EH (cell line): ENCODE measurements at regions not wholly inside any gene's neighbourhood (a gene's known extent, or its start where the extent isn't known, plus 50 kb on each side); places are given as distances from the start of the nearest gene placed in this dataset.
"Not testable (repeated sequence)": the region's sequence is repeated elsewhere in the genome, so short reads cannot be mapped to it uniquely, and the experiment has no call there.

Experiments used
- DNase-seq: peaks from one replicate; pipeline ENCODE4 v3.0.0-alpha.2; 2015; ENCODE audit warnings: low read depth

GRCh38 chr4:57418133-57418532 lies 307.9 kb upstream of the IGFBP7 start:
- no peak for DNase-seq

- no peak for DNase-seq
Observed at GRCh38 chr4:57412259-57413054, 302.3 kb upstream of the IGFBP7 start.

- DNase-seq: peak; percentile 10
Observed at GRCh38 chr4:57410331-57411052, 300.3 kb upstream of the IGFBP7 start.

- DNase-seq: peak; percentile 93
Observed at GRCh38 chr4:57405359-57405758, 295.2 kb upstream of the IGFBP7 start.

GRCh38 chr4:57404483-57404882 lies 294.3 kb upstream of the IGFBP7 start:
- no peak for DNase-seq

- DNase-seq: no peak
Observed at GRCh38 chr4:57403591-57403990, 293.4 kb upstream of the IGFBP7 start.

- peak; percentile 14 for DNase-seq
Observed at GRCh38 chr4:57401586-57401985, 291.4 kb upstream of the IGFBP7 start.

- peak; percentile 85 for DNase-seq
Observed at GRCh38 chr4:57378766-57379165, 268.6 kb upstream of the IGFBP7 start.

- peak; percentile 79 for DNase-seq
Observed at GRCh38 chr4:57374866-57375595, 264.8 kb upstream of the IGFBP7 start.

- DNase-seq: peak; percentile 77
Observed at GRCh38 chr4:57373991-57374390, 263.8 kb upstream of the IGFBP7 start.

- DNase-seq: no peak
Observed at GRCh38 chr4:57371671-57372070, 261.5 kb upstream of the IGFBP7 start.

- DNase-seq: peak; percentile 49
Observed at GRCh38 chr4:57370691-57371090, 260.5 kb upstream of the IGFBP7 start.

- no peak for DNase-seq
Observed at GRCh38 chr4:57369446-57369845, 259.3 kb upstream of the IGFBP7 start.

- DNase-seq: no peak
Observed at GRCh38 chr4:57364255-57364654, 254.1 kb upstream of the IGFBP7 start.

- DNase-seq: peak; percentile 41
Observed at GRCh38 chr4:57363346-57363745, 253.2 kb upstream of the IGFBP7 start.

- DNase-seq: no peak
Observed at GRCh38 chr4:57360681-57361080, 250.5 kb upstream of the IGFBP7 start.

GRCh38 chr4:57355101-57355665 lies 245.0 kb upstream of the IGFBP7 start:
- DNase-seq: peak; percentile 74

GRCh38 chr4:57351731-57352130 lies 241.5 kb upstream of the IGFBP7 start:
- DNase-seq: peak; percentile 86

GRCh38 chr4:57344296-57344695 lies 234.1 kb upstream of the IGFBP7 start:
- DNase-seq: peak; percentile 58

- DNase-seq: peak; percentile 79
Observed at GRCh38 chr4:57342411-57342810, 232.2 kb upstream of the IGFBP7 start.

- not testable (repeated sequence) for DNase-seq
Observed at GRCh38 chr4:57338861-57339260, 228.7 kb upstream of the IGFBP7 start.

GRCh38 chr4:57333684-57334083 lies 223.5 kb upstream of the IGFBP7 start:
- no peak for DNase-seq
